SK-N-SH (cell line): ENCODE measurements at regions not wholly inside any gene's neighbourhood (a gene's known extent, or its start where the extent isn't known, plus 50 kb on each side); places are given as distances from the start of the nearest gene placed in this dataset.

Experiments
- CTCF ChIA-PET: fragments of 300-600, 350-600 bp; formaldehyde crosslinking; extraction: SDS; loops from one replicate; lab custom pipeline; 2021; lab: Yijun Ruan, JAX
- POLR2A ChIA-PET: fragments of 350-600 bp; sonication (Branson Sonifier 250); formaldehyde crosslinking; extraction: SDS; loops from one replicate; lab custom pipeline; 2020; ENCODE audit warnings: antibody characterized with exemption, inconsistent platforms; lab: Yijun Ruan, JAX
- DNase-seq: peaks from one replicate; pipeline ENCODE4 v3.0.0; 2012
- H2AFZ ChIP-seq: fragments of 200-600 bp; sonication (generic); 2 replicates; pipeline ENCODE4 v1.8.1; 2016; ENCODE audit warnings: antibody characterized with exemption, mild to moderate bottlenecking, low read depth
- H3F3A ChIP-seq: fragments of 200-600 bp; sonication (generic); replicated peaks from 2 replicates; pipeline ENCODE3; 2016; ENCODE audit warnings: antibody characterized with exemption, mild to moderate bottlenecking; ENCODE audit not compliant: insufficient read depth
- H3K27ac ChIP-seq, 2 experiments: fragments of 200-500 bp in 1 of 2; fragments of 200-600 bp in 1 of 2; sonication (Bioruptor generic) in 1 of 2; sonication (generic), shearing (Covaris generic) in 1 of 2; 2 replicates each; pipeline versions ENCODE4 v1.5.1 to v1.6.1; 2014 to 2016; ENCODE audit warnings: low read depth in 2 of 2, inconsistent platforms in 1 of 2, low read length in 1 of 2, mild to moderate bottlenecking in 1 of 2, mixed read lengths in 1 of 2
- H3K27me3 ChIP-seq: fragments of 200-600 bp; sonication (generic), shearing (Covaris generic); 2 replicates; pipeline ENCODE4 v1.6.1; 2016; ENCODE audit warnings: mixed run types; ENCODE audit not compliant: insufficient read depth
- H3K36me3 ChIP-seq, 2 experiments: fragments of 200-500 bp in 1 of 2; fragments of 200-600 bp in 1 of 2; sonication (Bioruptor generic) in 1 of 2; sonication (generic) in 1 of 2; replicated peaks in 1 of 2; 2 replicates each; pipeline versions ENCODE3 to v1.5.1; 2014 to 2016; ENCODE audit warnings: low read length in 1 of 2, mild to moderate bottlenecking in 1 of 2; ENCODE audit not compliant: insufficient read depth in 2 of 2, control insufficient read depth in 1 of 2
- H3K4me1 ChIP-seq, 2 experiments: fragments of 200-500 bp in 1 of 2; fragments of 200-600 bp in 1 of 2; sonication (Bioruptor generic) in 1 of 2; sonication (generic), shearing (Covaris generic) in 1 of 2; 2 replicates each; pipeline versions ENCODE4 v1.5.1 to v1.6.1; 2014 to 2016; ENCODE audit warnings: low read depth in 1 of 2, low read length in 1 of 2, mixed run types in 1 of 2; ENCODE audit not compliant: insufficient read depth in 2 of 2, control insufficient read depth in 1 of 2
- H3K4me2 ChIP-seq: fragments of 200-600 bp; sonication (generic), shearing (Covaris generic); 2 replicates; pipeline ENCODE4 v1.6.1; 2017; ENCODE audit warnings: mixed run types
- H3K4me3 ChIP-seq, 2 experiments: fragments of 200-500 bp in 1 of 2; fragments of 200-600 bp in 1 of 2; sonication (Bioruptor generic) in 1 of 2; sonication (generic), shearing (Covaris generic) in 1 of 2; 2 replicates each; pipeline versions ENCODE4 v1.5.1 to v1.8.1; 2014 to 2016; ENCODE audit warnings: low read depth in 2 of 2, inconsistent platforms in 1 of 2, low read length in 1 of 2, mild to moderate bottlenecking in 1 of 2, mixed read lengths in 1 of 2, moderate library complexity in 1 of 2
- H3K79me2 ChIP-seq: fragments of 200-600 bp; sonication (generic); 2 replicates; pipeline ENCODE4 v1.8.1; 2017; ENCODE audit warnings: mild to moderate bottlenecking; ENCODE audit not compliant: insufficient read depth
- H3K9ac ChIP-seq: fragments of 200-600 bp; sonication (generic); 2 replicates; pipeline ENCODE4 v1.6.1; 2017; ENCODE audit warnings: mixed run types
- H3K9me2 ChIP-seq: fragments of 200-600 bp; sonication (generic); 2 replicates; pipeline ENCODE4 v1.6.1; 2017; ENCODE audit warnings: mixed run types
- H3K9me3 ChIP-seq: fragments of 200-600 bp; sonication (generic); 2 replicates; pipeline ENCODE4 v1.6.1; 2017; ENCODE audit warnings: mixed run types, mild to moderate bottlenecking, moderate library complexity
- H4K20me1 ChIP-seq: fragments of 200-600 bp; sonication (generic); 2 replicates; pipeline ENCODE4 v1.6.1; 2017; ENCODE audit warnings: mild to moderate bottlenecking, mixed run types; ENCODE audit not compliant: insufficient read depth
- CHD2 ChIP-seq: fragments of 150-350 bp; IDR thresholded peaks from 2 replicates; pipeline ENCODE4 v1.6.1; 2018; ENCODE audit warnings: low read length; ENCODE audit not compliant: partially characterized antibody
- ELF1 ChIP-seq: IDR thresholded peaks from 2 replicates; pipeline ENCODE4 v1.4.0; 2012
- EZH2phosphoT487 ChIP-seq: fragments of 200-600 bp; sonication (generic); IDR thresholded peaks from 2 replicates; pipeline ENCODE4 v1.6.1; 2017; ENCODE audit warnings: low read depth, mixed run types, mild to moderate bottlenecking, antibody characterized with exemption, moderate library complexity, borderline replicate concordance
- FOXJ3 ChIP-seq: sonication (generic); formaldehyde crosslinking; IDR thresholded peaks from 2 replicates; pipeline ENCODE4 v1.5.1; 2020; ENCODE audit warnings: mild to moderate bottlenecking, missing genetic modification reagents
- FOXM1 ChIP-seq: IDR thresholded peaks from 2 replicates; pipeline ENCODE4 v1.4.0; 2012; ENCODE audit warnings: low read depth, mild to moderate bottlenecking
- GABPA ChIP-seq: IDR thresholded peaks from 2 replicates; pipeline ENCODE4 v1.4.0; 2012; ENCODE audit warnings: low read depth, mild to moderate bottlenecking
- GATA2 ChIP-seq: sonication (generic); formaldehyde crosslinking; IDR thresholded peaks from 2 replicates; pipeline ENCODE4 v1.5.0; 2020; ENCODE audit warnings: mild to moderate bottlenecking, missing genetic modification reagents
- MAX ChIP-seq: IDR thresholded peaks from 2 replicates; pipeline ENCODE4 v1.4.0; 2012; ENCODE audit warnings: low read depth
- MEF2A ChIP-seq: IDR thresholded peaks from 2 replicates; pipeline ENCODE4 v1.4.0; 2012; ENCODE audit warnings: low read depth, borderline replicate concordance
- MXI1 ChIP-seq: IDR thresholded peaks from 2 replicates; pipeline ENCODE4 v1.6.1; 2012; ENCODE audit warnings: mild to moderate bottlenecking, low read depth, low read length, improper control_type of control experiment
- NFIC ChIP-seq: IDR thresholded peaks from 2 replicates; pipeline ENCODE4 v1.4.0; 2012; ENCODE audit warnings: borderline replicate concordance
- NRF1 ChIP-seq: IDR thresholded peaks from 2 replicates; pipeline ENCODE4 v1.6.1; 2012; ENCODE audit warnings: low read depth, mild to moderate bottlenecking, low read length
- POLR2AphosphoS5 ChIP-seq: IDR thresholded peaks from 2 replicates; pipeline ENCODE4 v1.6.1; 2012; ENCODE audit warnings: low read depth, low read length
- RAD21 ChIP-seq: IDR thresholded peaks from 2 replicates; pipeline ENCODE4 v1.6.1; 2012; ENCODE audit warnings: mild to moderate bottlenecking, low read length
- RCOR1 ChIP-seq: fragments of 150-350 bp; IDR thresholded peaks from 2 replicates; pipeline ENCODE4 v1.6.1; 2017; ENCODE audit warnings: antibody characterized with exemption, low read length
- REST ChIP-seq: IDR thresholded peaks from 2 replicates; pipeline ENCODE4 v1.6.1; 2012; ENCODE audit warnings: mild to moderate bottlenecking, low read depth, low read length, moderate library complexity
- RXRA ChIP-seq: IDR thresholded peaks from 2 replicates; pipeline ENCODE4 v1.4.0; 2012; ENCODE audit warnings: low read depth, mild to moderate bottlenecking, borderline replicate concordance
- SIN3A ChIP-seq: IDR thresholded peaks from 2 replicates; pipeline ENCODE4 v1.6.1; 2012; ENCODE audit warnings: low read depth, mild to moderate bottlenecking, low read length, moderate library complexity, borderline replicate concordance
- TCF12 ChIP-seq: IDR thresholded peaks from 2 replicates; pipeline ENCODE4 v1.4.0; 2012
- YY1 ChIP-seq: IDR thresholded peaks from 2 replicates; pipeline ENCODE4 v1.4.0; 2012; ENCODE audit warnings: low read depth, mild to moderate bottlenecking
- WGBS: methylation state at CpG from one replicate; pipeline ENCODE4 v1.1.6; 2017; ENCODE audit warnings: low lambda C conversion rate; 5-methylcytosine and 5-hydroxymethylcytosine counted together
- TF ChIP-seq, protein P1 (sequence below): IDR thresholded peaks from 2 replicates; pipeline ENCODE4 v1.4.0; 2012; ENCODE audit warnings: low read depth, borderline replicate concordance
- TF ChIP-seq, protein P2 (sequence below): fragments of 200-600 bp; sonication (generic); IDR thresholded peaks from 2 replicates; pipeline ENCODE4 v1.6.1; 2017; ENCODE audit warnings: antibody characterized with exemption, mild to moderate bottlenecking, moderate library complexity
- TF ChIP-seq, protein P3 (sequence below): fragments of 150-350 bp; IDR thresholded peaks from 2 replicates; pipeline ENCODE4 v1.6.1; 2016; ENCODE audit warnings: mild to moderate bottlenecking, low read depth, low read length

DNA sequence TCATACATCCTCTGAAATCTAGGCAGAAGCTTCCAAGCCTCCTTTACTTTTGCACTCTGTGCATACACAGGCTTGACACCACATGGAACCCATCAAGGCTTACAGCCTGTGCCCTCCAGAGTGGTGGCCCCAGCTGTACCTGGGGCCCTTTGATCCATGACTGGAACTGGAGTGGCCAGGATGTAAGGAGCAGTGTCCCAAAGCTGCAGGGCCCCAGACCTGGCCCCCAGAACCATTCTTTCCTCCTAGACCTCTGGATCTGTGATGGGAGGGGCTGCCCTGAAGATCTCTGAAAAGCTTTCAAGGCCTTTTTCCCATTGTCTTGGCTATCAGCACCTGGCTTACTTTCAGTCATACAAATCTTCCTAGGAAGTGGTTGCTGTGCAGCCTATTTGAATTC, 63.1 kb upstream of the NOL4 start (continued):
- TF ChIP-seq MEF2A (no peak), SIN3A (no peak), POLR2AphosphoS5 (no peak), NFIC (no peak), FOXJ3 (CRISPR knock-in tag) (no peak), NRF1 (no peak), RAD21 (no peak)
- TF ChIP-seq, all 33 proteins: peak for 0

- DNase-seq: no peak
- no peaks in the 10 kb centered on the region for H3K36me3 ChIP-seq
- H3K4me1 ChIP-seq: no peaks in the 10 kb centered on the region; a peak in 2 of 4 replicates
- H3K9me2 ChIP-seq: no peaks in the 10 kb centered on the region
- no peaks in the 10 kb centered on the region for H3K27me3 ChIP-seq
- H2AFZ ChIP-seq: no peak overlapping the region
- H3F3A ChIP-seq: no peaks in the 10 kb centered on the region
- H3K9me3 ChIP-seq: no peaks in the 10 kb centered on the region
- H3K4me3 ChIP-seq: no peak overlapping the region
- H3K27ac ChIP-seq: no peak overlapping the region
- ChIA-PET CTCF (no interaction called here), POLR2A (no interaction called here)
- no peak overlapping the region for H3K9ac ChIP-seq
- TF ChIP-seq GABPA (no peak), REST (no peak), RCOR1 (no peak), MXI1 (no peak), POLR2AphosphoS5 (no peak), MEF2A (no peak), YY1 (no peak), RXRA (no peak), MAX (no peak), CHD2 (no peak), ELF1 (no peak), EZH2phosphoT487 (no peak), GATA2 (no peak), FOXJ3 (CRISPR knock-in tag) (no peak), TCF12 (no peak), FOXM1 (no peak)
- TF ChIP-seq, protein P1, sequence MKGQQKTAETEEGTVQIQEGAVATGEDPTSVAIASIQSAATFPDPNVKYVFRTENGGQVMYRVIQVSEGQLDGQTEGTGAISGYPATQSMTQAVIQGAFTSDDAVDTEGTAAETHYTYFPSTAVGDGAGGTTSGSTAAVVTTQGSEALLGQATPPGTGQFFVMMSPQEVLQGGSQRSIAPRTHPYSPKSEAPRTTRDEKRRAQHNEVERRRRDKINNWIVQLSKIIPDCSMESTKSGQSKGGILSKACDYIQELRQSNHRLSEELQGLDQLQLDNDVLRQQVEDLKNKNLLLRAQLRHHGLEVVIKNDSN: no peak
- TF ChIP-seq, protein P2, sequence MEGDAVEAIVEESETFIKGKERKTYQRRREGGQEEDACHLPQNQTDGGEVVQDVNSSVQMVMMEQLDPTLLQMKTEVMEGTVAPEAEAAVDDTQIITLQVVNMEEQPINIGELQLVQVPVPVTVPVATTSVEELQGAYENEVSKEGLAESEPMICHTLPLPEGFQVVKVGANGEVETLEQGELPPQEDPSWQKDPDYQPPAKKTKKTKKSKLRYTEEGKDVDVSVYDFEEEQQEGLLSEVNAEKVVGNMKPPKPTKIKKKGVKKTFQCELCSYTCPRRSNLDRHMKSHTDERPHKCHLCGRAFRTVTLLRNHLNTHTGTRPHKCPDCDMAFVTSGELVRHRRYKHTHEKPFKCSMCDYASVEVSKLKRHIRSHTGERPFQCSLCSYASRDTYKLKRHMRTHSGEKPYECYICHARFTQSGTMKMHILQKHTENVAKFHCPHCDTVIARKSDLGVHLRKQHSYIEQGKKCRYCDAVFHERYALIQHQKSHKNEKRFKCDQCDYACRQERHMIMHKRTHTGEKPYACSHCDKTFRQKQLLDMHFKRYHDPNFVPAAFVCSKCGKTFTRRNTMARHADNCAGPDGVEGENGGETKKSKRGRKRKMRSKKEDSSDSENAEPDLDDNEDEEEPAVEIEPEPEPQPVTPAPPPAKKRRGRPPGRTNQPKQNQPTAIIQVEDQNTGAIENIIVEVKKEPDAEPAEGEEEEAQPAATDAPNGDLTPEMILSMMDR: no peak
- TF ChIP-seq, protein P3, sequence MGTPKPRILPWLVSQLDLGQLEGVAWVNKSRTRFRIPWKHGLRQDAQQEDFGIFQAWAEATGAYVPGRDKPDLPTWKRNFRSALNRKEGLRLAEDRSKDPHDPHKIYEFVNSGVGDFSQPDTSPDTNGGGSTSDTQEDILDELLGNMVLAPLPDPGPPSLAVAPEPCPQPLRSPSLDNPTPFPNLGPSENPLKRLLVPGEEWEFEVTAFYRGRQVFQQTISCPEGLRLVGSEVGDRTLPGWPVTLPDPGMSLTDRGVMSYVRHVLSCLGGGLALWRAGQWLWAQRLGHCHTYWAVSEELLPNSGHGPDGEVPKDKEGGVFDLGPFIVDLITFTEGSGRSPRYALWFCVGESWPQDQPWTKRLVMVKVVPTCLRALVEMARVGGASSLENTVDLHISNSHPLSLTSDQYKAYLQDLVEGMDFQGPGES: no peak
- no peaks in the 10 kb centered on the region for H4K20me1 ChIP-seq
- H3K79me2 ChIP-seq: no peaks in the 10 kb centered on the region
- no peak overlapping the region for H3K4me2 ChIP-seq
- WGBS: 14% methylated on average over 2 of the region's 2 CpGs
Measured at GRCh38 chr18:34292594-34292993, 67.9 kb upstream of the NOL4 start.
